Hepatic stellate cell (primary cell): ENCODE measurements at regions not wholly inside any gene's neighbourhood (a gene's known extent, or its start where the extent isn't known, plus 50 kb on each side); places are given as distances from the start of the nearest gene placed in this dataset.
"Not testable (repeated sequence)": the region's sequence is repeated elsewhere in the genome, so short reads cannot be mapped to it uniquely, and the experiment has no call there.

Experiments
- DNase-seq: peaks from one replicate; pipeline ENCODE4 v3.0.0; 2011; ENCODE audit warnings: low spot score

GRCh38 chr9:129435988-129436717, 184.7 kb downstream of the C9orf50 start:
- no peak for DNase-seq

- no peak for DNase-seq
Observed at GRCh38 chr9:129435291-129435690, 185.6 kb downstream of the C9orf50 start.

GRCh38 chr9:129434187-129434586, 186.7 kb downstream of the C9orf50 start:
- DNase-seq: no peak

- DNase-seq: no peak
Observed at GRCh38 chr9:129432297-129433154, 188.4 kb downstream of the C9orf50 start.

GRCh38 chr9:129430940-129431643, 189.8 kb downstream of the C9orf50 start:
- no peak for DNase-seq

- DNase-seq: no peak
Observed at GRCh38 chr9:129428864-129429577, 191.9 kb downstream of the C9orf50 start.

GRCh38 chr9:129427149-129427548, 193.8 kb downstream of the C9orf50 start:
- no peak for DNase-seq

GRCh38 chr9:129423755-129424154, 197.1 kb downstream of the C9orf50 start:
- not testable (repeated sequence) for DNase-seq

- DNase-seq: no peak
Observed at GRCh38 chr9:129423216-129423615, 197.7 kb downstream of the C9orf50 start.

GRCh38 chr9:129422843-129423192, 198.1 kb downstream of the C9orf50 start:
- no peak for DNase-seq

GRCh38 chr9:129422032-129422842, 198.7 kb downstream of the C9orf50 start:
- no peak for DNase-seq

GRCh38 chr9:129421371-129421770, 199.5 kb downstream of the C9orf50 start:
- no peak for DNase-seq

GRCh38 chr9:129420721-129421120, 200.2 kb downstream of the C9orf50 start:
- no peak for DNase-seq

- DNase-seq: no peak
Observed at GRCh38 chr9:129419382-129419899, 201.5 kb downstream of the C9orf50 start.

GRCh38 chr9:129418451-129418850, 202.4 kb downstream of the C9orf50 start:
- DNase-seq: no peak

GRCh38 chr9:129416821-129417539, 203.9 kb downstream of the C9orf50 start:
- no peak for DNase-seq

- no peak for DNase-seq
Observed at GRCh38 chr9:129415942-129416651, 204.8 kb downstream of the C9orf50 start.

GRCh38 chr9:129414993-129415941, 205.6 kb downstream of the C9orf50 start:
- DNase-seq: no peak
